GM23338 (cell line): ENCODE measurements at regions not wholly inside any gene's neighbourhood (a gene's known extent, or its start where the extent isn't known, plus 50 kb on each side); places are given as distances from the start of the nearest gene placed in this dataset.
"Not testable (repeated sequence)": the region's sequence is repeated elsewhere in the genome, so short reads cannot be mapped to it uniquely, and the experiment has no call there.

Source experiments
- ATAC-seq: fragments of 200-7000 bp; cut with Tn5 transposase; 3 replicates; pipeline ENCODE4 v1.9.1; 2020
- DNase-seq: peaks from one replicate; pipeline ENCODE4 v3.0.0-alpha.2; 2015; ENCODE audit warnings: low spot score
- H2AFZ ChIP-seq: fragments of 200-600 bp; sonication (generic); 2 replicates; pipeline ENCODE4 v1.8.0; 2016; ENCODE audit warnings: antibody characterized with exemption, mild to moderate bottlenecking, moderate library complexity
- H3F3A ChIP-seq: fragments of 200-600 bp; sonication (generic); replicated peaks from 2 replicates; pipeline ENCODE4 v1.8.0; 2017; ENCODE audit warnings: antibody characterized with exemption, mixed run types, low read depth
- H3K27ac ChIP-seq: fragments of 200-600 bp; sonication (generic); 2 replicates; pipeline ENCODE4 v1.6.1; 2016; ENCODE audit warnings: low read depth
- H3K27me3 ChIP-seq: fragments of 200-600 bp; sonication (generic); 2 replicates; pipeline ENCODE4 v1.8.0; 2016; ENCODE audit warnings: mild to moderate bottlenecking, mixed run types, moderate library complexity; ENCODE audit not compliant: insufficient read depth
- H3K36me3 ChIP-seq: fragments of 200-600 bp; sonication (generic); 2 replicates; pipeline ENCODE4 v1.8.0; 2016; ENCODE audit warnings: mild to moderate bottlenecking; ENCODE audit not compliant: insufficient read depth
- H3K4me1 ChIP-seq: fragments of 200-600 bp; sonication (generic); 2 replicates; pipeline ENCODE4 v1.8.0; 2016; ENCODE audit warnings: mild to moderate bottlenecking, moderate library complexity; ENCODE audit not compliant: insufficient read depth
- H3K4me2 ChIP-seq: fragments of 200-600 bp; sonication (generic); 2 replicates; pipeline ENCODE4 v1.7.1; 2017; ENCODE audit warnings: mixed run types
- H3K4me3 ChIP-seq: fragments of 200-600 bp; sonication (generic); 2 replicates; pipeline ENCODE4 v1.6.1; 2016; ENCODE audit warnings: mixed run types
- H3K79me2 ChIP-seq: fragments of 200-600 bp; sonication (generic); replicated peaks from 2 replicates; pipeline ENCODE4 v1.8.0; 2017; ENCODE audit warnings: mild to moderate bottlenecking; ENCODE audit not compliant: insufficient read depth
- H3K9me2 ChIP-seq: fragments of 200-600 bp; sonication (generic); 2 replicates; pipeline ENCODE4 v1.8.0; 2017; ENCODE audit not compliant: insufficient read depth
- H4K20me1 ChIP-seq: fragments of 200-600 bp; sonication (generic); replicated peaks from 2 replicates; pipeline ENCODE4 v1.8.0; 2017; ENCODE audit warnings: mild to moderate bottlenecking; ENCODE audit not compliant: insufficient read depth
- H3K27ac Mint-ChIP-seq: 2 replicates; pipeline ENCODE4 v1.8.0; 2020; ENCODE audit warnings: inconsistent platforms, mild to moderate bottlenecking, moderate library complexity, mixed read lengths
- H3K27me3 Mint-ChIP-seq: 3 replicates; pipeline ENCODE4 v1.8.0; 2022; ENCODE audit warnings: low read depth, mild to moderate bottlenecking, moderate library complexity, mixed read lengths, inconsistent platforms; ENCODE audit not compliant: insufficient read depth, poor library complexity
- H3K36me3 Mint-ChIP-seq: 3 replicates; pipeline ENCODE4 v1.8.0; 2021; ENCODE audit warnings: low read depth, mild to moderate bottlenecking, inconsistent platforms, moderate library complexity, mixed read lengths
- H3K4me1 Mint-ChIP-seq: 3 replicates; pipeline ENCODE4 v1.8.0; 2020; ENCODE audit warnings: mild to moderate bottlenecking, inconsistent platforms, mixed read lengths
- H3K4me3 Mint-ChIP-seq: 3 replicates; pipeline ENCODE4 v1.8.0; 2021; ENCODE audit warnings: moderate library complexity, mild to moderate bottlenecking, inconsistent platforms, mixed read lengths
- H3K9me3 Mint-ChIP-seq: 3 replicates; pipeline ENCODE4 v1.8.0; 2020; ENCODE audit warnings: moderate library complexity, mild to moderate bottlenecking, inconsistent platforms, mixed read lengths

DNA sequence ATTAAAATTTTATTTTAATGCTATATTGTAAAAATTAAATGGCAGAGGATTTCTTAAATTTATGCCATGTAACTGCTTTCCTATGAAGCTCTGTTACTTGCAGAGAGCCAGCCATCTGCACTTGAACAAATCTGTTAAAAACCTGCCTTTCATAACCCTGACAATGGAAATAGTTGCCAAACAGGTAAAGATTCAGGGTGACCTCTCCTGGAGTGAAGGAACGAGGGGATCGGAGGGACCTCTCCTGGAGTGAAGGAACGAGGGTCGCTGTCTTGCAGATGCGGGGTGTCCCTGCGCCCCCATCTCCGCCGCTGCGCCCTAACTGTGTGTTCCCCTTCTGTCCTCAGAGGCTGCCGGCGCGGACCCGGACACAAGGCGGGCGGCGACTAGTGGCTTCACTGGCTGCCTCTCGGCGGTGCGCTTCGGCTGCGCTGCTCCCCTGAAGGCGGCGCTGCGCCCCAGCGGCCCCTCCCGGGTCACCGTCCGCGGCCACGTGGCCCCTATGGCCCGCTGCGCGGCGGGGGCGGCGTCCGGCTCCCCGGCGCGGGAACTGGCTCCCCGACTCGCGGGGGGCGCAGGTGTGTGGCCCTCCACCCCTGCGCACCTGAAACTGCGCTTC is 295.9 kb upstream of the SPATA31A3 start:
- peak; percentile 96 for ATAC-seq
- H3K4me3 Mint-ChIP-seq, H3K27ac ChIP-seq, H3K4me2 ChIP-seq, H2AFZ ChIP-seq, H3K9me3 Mint-ChIP-seq, H3K36me3 ChIP-seq, H4K20me1 ChIP-seq, H3K4me3 ChIP-seq, H3K4me1 ChIP-seq, H3K27me3 ChIP-seq, H3K79me2 ChIP-seq, H3K27me3 Mint-ChIP-seq, H3K9me2 ChIP-seq, H3F3A ChIP-seq, H3K36me3 Mint-ChIP-seq, DNase-seq, H3K4me1 Mint-ChIP-seq, H3K27ac Mint-ChIP-seq: not testable (repeated sequence)

DNA sequence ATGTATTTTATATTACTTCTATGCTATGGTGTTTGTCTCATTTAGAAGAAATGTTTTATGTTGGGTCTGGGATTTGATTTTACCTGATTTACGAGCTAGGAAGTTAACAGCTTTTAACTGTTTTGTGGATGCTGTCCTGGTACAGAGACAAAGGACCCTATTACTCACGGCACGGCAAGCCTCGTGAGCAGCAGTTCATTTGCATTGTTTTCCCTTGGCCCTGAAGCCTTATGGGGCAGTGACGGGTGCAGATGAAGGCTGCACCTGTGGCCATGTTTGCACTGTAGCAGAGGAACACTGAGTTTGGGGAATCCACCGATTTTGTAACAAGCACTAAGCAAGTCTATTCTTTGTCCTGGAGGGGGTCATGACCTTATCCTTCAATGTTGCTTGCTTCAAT is 291.9 kb upstream of the SPATA31A3 start:
- H2AFZ ChIP-seq, H3K4me1 Mint-ChIP-seq, H3K9me2 ChIP-seq, H3K27me3 Mint-ChIP-seq, H3K4me1 ChIP-seq, H3K79me2 ChIP-seq, H3K4me2 ChIP-seq, H3K9me3 Mint-ChIP-seq, H3K36me3 Mint-ChIP-seq, H3K27me3 ChIP-seq, H3F3A ChIP-seq, DNase-seq, H3K36me3 ChIP-seq, H3K4me3 Mint-ChIP-seq, H3K4me3 ChIP-seq, ATAC-seq, H3K27ac Mint-ChIP-seq, H4K20me1 ChIP-seq, H3K27ac ChIP-seq: not testable (repeated sequence)

- H3K27me3 ChIP-seq, H3K27me3 Mint-ChIP-seq, DNase-seq, H3K4me2 ChIP-seq, H4K20me1 ChIP-seq, H3K27ac Mint-ChIP-seq, H3K4me3 ChIP-seq, H3K36me3 Mint-ChIP-seq, H3K27ac ChIP-seq, H3F3A ChIP-seq, H2AFZ ChIP-seq, H3K4me1 Mint-ChIP-seq, H3K9me2 ChIP-seq, H3K9me3 Mint-ChIP-seq, H3K4me3 Mint-ChIP-seq, H3K79me2 ChIP-seq, ATAC-seq, H3K36me3 ChIP-seq, H3K4me1 ChIP-seq: not testable (repeated sequence)
These were observed 289.2 kb upstream of the SPATA31A3 start for GRCh38 chr9:67281574-67281973.

DNA sequence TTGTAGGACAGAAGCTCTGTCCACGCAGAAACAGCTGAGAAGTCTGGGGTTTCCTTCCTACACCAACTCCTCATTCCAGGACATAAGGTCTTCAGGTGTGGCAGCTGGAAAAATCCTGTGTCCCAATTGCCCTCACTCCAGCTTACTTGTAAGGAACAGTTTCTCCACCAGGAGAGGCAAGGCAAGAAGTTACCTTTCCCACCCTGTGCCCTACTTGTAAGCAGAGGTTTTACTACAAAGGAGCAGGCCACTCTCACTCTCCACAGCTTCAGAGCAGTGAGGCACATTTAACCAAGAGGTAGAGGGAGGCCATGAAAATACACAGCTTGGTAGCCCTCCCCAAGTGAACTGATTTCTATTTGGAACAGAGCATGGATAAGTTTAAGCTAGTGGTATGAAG is 277.3 kb upstream of the SPATA31A3 start:
- not testable (repeated sequence) for H3K27me3 ChIP-seq

DNA sequence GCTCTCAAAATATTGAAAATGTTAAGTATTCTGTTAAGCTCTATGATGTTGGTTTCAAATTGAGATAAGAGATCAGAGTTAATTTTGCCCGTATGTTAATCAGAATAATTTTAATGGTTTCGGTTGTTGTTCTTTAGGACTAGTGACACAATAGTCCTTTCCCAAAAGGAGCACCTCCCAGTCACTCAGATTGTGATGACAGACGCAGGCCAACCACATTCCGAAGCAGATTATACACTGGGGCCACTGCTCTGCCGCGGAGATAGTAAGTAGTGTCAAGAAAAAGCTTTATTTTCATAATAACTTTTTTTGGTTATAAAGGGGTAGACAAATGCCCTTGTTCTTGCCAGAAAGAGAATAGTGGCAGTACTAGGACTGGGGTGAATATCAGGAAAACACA is 265.5 kb upstream of the SPATA31A3 start:
- H3K27me3 ChIP-seq, H3K9me3 Mint-ChIP-seq, H2AFZ ChIP-seq, H3K27me3 Mint-ChIP-seq, H3K27ac ChIP-seq, DNase-seq, H3K4me3 Mint-ChIP-seq, H3K79me2 ChIP-seq, H3K9me2 ChIP-seq, H3K36me3 Mint-ChIP-seq, H3K4me1 Mint-ChIP-seq, H3K27ac Mint-ChIP-seq, H3K4me3 ChIP-seq, ATAC-seq, H3K4me2 ChIP-seq, H3K4me1 ChIP-seq, H3K36me3 ChIP-seq, H4K20me1 ChIP-seq, H3F3A ChIP-seq: not testable (repeated sequence)

More for the DNA sequence above, 277.3 kb upstream of the SPATA31A3 start:
- not testable (repeated sequence) for H3K4me1 ChIP-seq, H3K36me3 Mint-ChIP-seq, H3K27ac Mint-ChIP-seq, H3F3A ChIP-seq, H4K20me1 ChIP-seq, H3K4me2 ChIP-seq, H3K36me3 ChIP-seq, H3K27ac ChIP-seq, DNase-seq, H3K4me3 ChIP-seq, H2AFZ ChIP-seq, H3K79me2 ChIP-seq, H3K27me3 Mint-ChIP-seq, H3K4me1 Mint-ChIP-seq, H3K4me3 Mint-ChIP-seq, H3K9me3 Mint-ChIP-seq, H3K9me2 ChIP-seq
- ATAC-seq, result peak; percentile 82

- H3K4me1 Mint-ChIP-seq, H3K27me3 Mint-ChIP-seq, ATAC-seq, H3K4me2 ChIP-seq, H4K20me1 ChIP-seq, H3K27me3 ChIP-seq, H3K79me2 ChIP-seq, DNase-seq, H3K9me3 Mint-ChIP-seq, H3K27ac Mint-ChIP-seq, H3K36me3 Mint-ChIP-seq, H3K4me1 ChIP-seq, H3K4me3 ChIP-seq, H3K4me3 Mint-ChIP-seq, H3F3A ChIP-seq, H2AFZ ChIP-seq, H3K9me2 ChIP-seq, H3K36me3 ChIP-seq, H3K27ac ChIP-seq: not testable (repeated sequence)
These were observed 256.6 kb upstream of the SPATA31A3 start for GRCh38 chr9:67248967-67249366.

GRCh38 chr9:67212073-67212472 is 219.7 kb upstream of the SPATA31A3 start:
- H3K79me2 ChIP-seq, H2AFZ ChIP-seq, H3K9me3 Mint-ChIP-seq, H3K36me3 ChIP-seq, H3F3A ChIP-seq, H3K4me3 Mint-ChIP-seq, H3K27ac Mint-ChIP-seq, H4K20me1 ChIP-seq, ATAC-seq, H3K4me3 ChIP-seq, H3K27ac ChIP-seq, H3K27me3 ChIP-seq, H3K36me3 Mint-ChIP-seq, DNase-seq, H3K9me2 ChIP-seq, H3K4me1 Mint-ChIP-seq, H3K4me2 ChIP-seq, H3K4me1 ChIP-seq, H3K27me3 Mint-ChIP-seq: not testable (repeated sequence)
